ENCODE measurements at regions not wholly inside any gene's neighbourhood (a gene's known extent, or its start where the extent isn't known, plus 50 kb on each side); places are given as distances from the start of the nearest gene placed in this dataset.

- DNase-seq (ENCODE audit: low read depth) = no peak
- no peak overlapping the region for H3K4me3 ChIP-seq (ENCODE audit: low read length)
- TF ChIP-seq, protein P1, sequence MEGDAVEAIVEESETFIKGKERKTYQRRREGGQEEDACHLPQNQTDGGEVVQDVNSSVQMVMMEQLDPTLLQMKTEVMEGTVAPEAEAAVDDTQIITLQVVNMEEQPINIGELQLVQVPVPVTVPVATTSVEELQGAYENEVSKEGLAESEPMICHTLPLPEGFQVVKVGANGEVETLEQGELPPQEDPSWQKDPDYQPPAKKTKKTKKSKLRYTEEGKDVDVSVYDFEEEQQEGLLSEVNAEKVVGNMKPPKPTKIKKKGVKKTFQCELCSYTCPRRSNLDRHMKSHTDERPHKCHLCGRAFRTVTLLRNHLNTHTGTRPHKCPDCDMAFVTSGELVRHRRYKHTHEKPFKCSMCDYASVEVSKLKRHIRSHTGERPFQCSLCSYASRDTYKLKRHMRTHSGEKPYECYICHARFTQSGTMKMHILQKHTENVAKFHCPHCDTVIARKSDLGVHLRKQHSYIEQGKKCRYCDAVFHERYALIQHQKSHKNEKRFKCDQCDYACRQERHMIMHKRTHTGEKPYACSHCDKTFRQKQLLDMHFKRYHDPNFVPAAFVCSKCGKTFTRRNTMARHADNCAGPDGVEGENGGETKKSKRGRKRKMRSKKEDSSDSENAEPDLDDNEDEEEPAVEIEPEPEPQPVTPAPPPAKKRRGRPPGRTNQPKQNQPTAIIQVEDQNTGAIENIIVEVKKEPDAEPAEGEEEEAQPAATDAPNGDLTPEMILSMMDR (IDR thresholded peaks at IDR 0.05; ENCODE audit: insufficient read depth, low read depth, low read length, missing control alignments) = peak; percentile 2
These were observed 130.4 kb upstream of the CDYL start for GRCh38 chr6:4645713-4646360.

DNA sequence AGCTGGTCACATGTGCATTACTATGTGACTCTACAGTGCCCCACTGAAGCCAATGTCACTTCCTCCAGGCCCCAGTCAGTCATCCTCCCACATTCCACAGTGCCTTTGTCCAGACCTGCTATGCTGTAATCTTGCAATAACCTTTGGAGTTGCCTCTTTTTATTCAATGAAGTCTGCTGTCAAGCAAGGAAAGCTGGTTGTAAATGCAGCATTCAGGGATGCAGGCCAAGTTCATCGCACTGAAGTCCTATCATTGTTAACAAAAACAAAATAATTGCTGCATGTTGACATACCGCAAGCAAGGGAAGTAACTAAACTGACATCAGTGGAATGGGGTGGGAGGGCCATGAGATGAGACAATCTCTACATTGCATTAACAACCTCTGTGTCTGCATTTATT is 131.2 kb upstream of the CDYL start:
- no peak overlapping the region for H3K4me3 ChIP-seq (ENCODE audit: low read length)
- TF ChIP-seq, protein P1 (IDR thresholded peaks at IDR 0.05; ENCODE audit: insufficient read depth, low read depth, low read length, missing control alignments) = no peak
- DNase-seq (ENCODE audit: low read depth) = peak; percentile 86

DNA sequence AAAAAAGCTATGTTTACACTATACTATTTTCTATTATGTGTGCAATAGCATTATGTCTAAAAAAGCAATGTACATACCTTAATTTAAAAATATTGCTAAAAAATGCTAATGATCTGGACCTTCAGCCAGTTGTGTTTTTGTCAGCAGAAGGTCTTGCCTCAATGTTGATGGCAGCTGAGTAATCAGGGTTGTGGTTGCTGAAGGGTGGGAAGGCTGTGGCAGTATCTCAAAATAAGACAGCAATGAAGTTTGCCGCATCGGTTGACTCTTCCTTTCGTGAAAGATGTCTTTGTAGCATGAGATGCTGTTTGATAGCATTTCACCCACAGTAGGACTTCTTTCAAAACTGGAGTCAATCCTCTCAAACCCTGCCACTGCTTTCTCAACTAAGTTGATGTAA is 134.7 kb upstream of the CDYL start:
- H3K4me3 ChIP-seq (ENCODE audit: low read length) = no peak overlapping the region
- DNase-seq (ENCODE audit: low read depth) = no peak
- TF ChIP-seq, protein P1 (IDR thresholded peaks at IDR 0.05; ENCODE audit: insufficient read depth, low read depth, low read length, missing control alignments) = no peak

GRCh38 chr6:4640139-4640538 is 136.1 kb upstream of the CDYL start:
- TF ChIP-seq, protein P1 (IDR thresholded peaks at IDR 0.05; ENCODE audit: insufficient read depth, low read depth, low read length, missing control alignments) = no peak
- peak; percentile 95 for DNase-seq (ENCODE audit: low read depth)

GRCh38 chr6:4638641-4639040 is 137.6 kb upstream of the CDYL start:
- TF ChIP-seq, protein P1 (IDR thresholded peaks at IDR 0.05; ENCODE audit: insufficient read depth, low read depth, low read length, missing control alignments) = no peak

More at GRCh38 chr6:4640139-4640538, 136.1 kb upstream of the CDYL start:
- H3K4me3 ChIP-seq (ENCODE audit: low read length) = no peak overlapping the region

GRCh38 chr6:4637691-4638433 is 138.3 kb upstream of the CDYL start:
- TF ChIP-seq, protein P1 (IDR thresholded peaks at IDR 0.05; ENCODE audit: insufficient read depth, low read depth, low read length, missing control alignments) = no peak
- H3K4me3 ChIP-seq (ENCODE audit: low read length) = no peak overlapping the region
- peak; percentile 90 for DNase-seq (ENCODE audit: low read depth)

More at GRCh38 chr6:4638641-4639040, 137.6 kb upstream of the CDYL start:
- DNase-seq (ENCODE audit: low read depth) = no peak
- H3K4me3 ChIP-seq (ENCODE audit: low read length) = no peak overlapping the region

Data from epithelial cell of esophagus (primary cell).